Heart left ventricle (tissue), 13 donors: ENCODE measurements at regions not wholly inside any gene's neighbourhood (a gene's known extent, or its start where the extent isn't known, plus 50 kb on each side); places are given as distances from the start of the nearest gene placed in this dataset.

ENCODE experiments used
- CTCF ChIP-seq, 12 donors: fragments of 200-600 bp; sonication (generic) in 4 of 12; IDR thresholded peaks; one replicate each; pipeline versions ENCODE4 v1.5.0 to v1.8.0; 2018 to 2022; ENCODE audit warnings: antibody characterized with exemption in 12 of 12, mild to moderate bottlenecking in 5 of 12
- POLR2A ChIP-seq, 2 donors: fragments of 450-650 bp; IDR thresholded peaks; one replicate each; pipeline ENCODE4 v1.6.1; 2017; ENCODE audit warnings: antibody characterized with exemption in 2 of 2, mild to moderate bottlenecking in 2 of 2, moderate library complexity in 2 of 2
- donor health status: ischemic (EF 13 %, LVEDD 7.1; RV severe dilation, severe dysfunction).
- donor health status: DM: no; HTN: yes; CAD: no.
- donor health status: DM: no; HTN: no; CAD: no.
- donor health status: ischemic (EF 25% LVEDD 6.9; RV normal size, moderate dysfunction).
- donor health status: ischemic (EF 25% LVEDD 5.7; RV mildly dilated, moderate dysfunction).
- donor health status: ischemic (EF 35%, LVEDD 5.7; RV mildly dilated, moderate dysfunction).
- donor health status: nonischemic (EF 11% LVEDD 7.7; RV severe dilation, severe dysfunction).
- donor health status: DM: yes; HTN: yes; CAD: no.
- donor health status: PGD.
- donor health status: ischemic (EF 29% LVEDD 5.4; RV normal size, mild dysfunction).
- donor health status: nonischemic (EF 23%, LVEDD 6.1; RV moderate dilation, normal function).

GRCh38 chr2:128566671-128567070, 248.0 kb upstream of the HS6ST1 start:
- TF ChIP-seq POLR2A (IDR thresholded peaks at IDR 0.05) (no peak), CTCF (IDR thresholded peaks at IDR 0.05) (no peak)
